GM12865 (cell line): ENCODE measurements at regions not wholly inside any gene's neighbourhood (a gene's known extent, or its start where the extent isn't known, plus 50 kb on each side); places are given as distances from the start of the nearest gene placed in this dataset.
"Not testable (repeated sequence)": the region's sequence is repeated elsewhere in the genome, so short reads cannot be mapped to it uniquely, and the experiment has no call there.

Experiments used
- DNase-seq: peaks from one replicate; pipeline ENCODE4 v3.0.0; 2010; ENCODE audit warnings: low read depth
- H3K4me3 ChIP-seq: 2 replicates; pipeline ENCODE4 v1.5.1; 2011; ENCODE audit warnings: mild to moderate bottlenecking, low read depth, low read length, control low read depth
- TF ChIP-seq, protein P1 (sequence below): IDR thresholded peaks from 2 replicates; pipeline ENCODE4 v1.5.1; 2011; ENCODE audit warnings: low read length, control low read depth, low read depth, inconsistent platforms; ENCODE audit not compliant: insufficient read depth; ENCODE audit errors: missing control alignments

DNA sequence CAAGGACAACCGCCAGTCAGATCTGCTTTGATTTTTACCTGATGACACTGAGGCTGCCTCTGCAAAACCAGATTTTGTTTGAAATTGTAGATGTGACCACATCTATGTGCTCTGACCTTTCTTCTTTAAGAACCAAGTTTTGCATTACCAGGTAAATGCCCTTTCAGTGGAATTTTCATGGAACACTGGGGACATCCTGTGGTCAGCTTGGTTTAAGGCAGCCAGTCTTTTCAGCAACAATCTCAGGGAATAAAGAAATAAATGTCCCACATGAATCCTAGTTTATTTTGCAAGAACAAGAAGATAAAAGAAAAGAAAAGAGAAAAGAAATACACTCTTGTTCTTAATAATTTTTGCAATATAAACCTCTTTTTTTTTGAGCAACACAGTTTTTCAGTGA is 90.6 kb downstream of the POU3F3 start:
- DNase-seq = no peak
- no peak overlapping the region for H3K4me3 ChIP-seq
- TF ChIP-seq, protein P1, sequence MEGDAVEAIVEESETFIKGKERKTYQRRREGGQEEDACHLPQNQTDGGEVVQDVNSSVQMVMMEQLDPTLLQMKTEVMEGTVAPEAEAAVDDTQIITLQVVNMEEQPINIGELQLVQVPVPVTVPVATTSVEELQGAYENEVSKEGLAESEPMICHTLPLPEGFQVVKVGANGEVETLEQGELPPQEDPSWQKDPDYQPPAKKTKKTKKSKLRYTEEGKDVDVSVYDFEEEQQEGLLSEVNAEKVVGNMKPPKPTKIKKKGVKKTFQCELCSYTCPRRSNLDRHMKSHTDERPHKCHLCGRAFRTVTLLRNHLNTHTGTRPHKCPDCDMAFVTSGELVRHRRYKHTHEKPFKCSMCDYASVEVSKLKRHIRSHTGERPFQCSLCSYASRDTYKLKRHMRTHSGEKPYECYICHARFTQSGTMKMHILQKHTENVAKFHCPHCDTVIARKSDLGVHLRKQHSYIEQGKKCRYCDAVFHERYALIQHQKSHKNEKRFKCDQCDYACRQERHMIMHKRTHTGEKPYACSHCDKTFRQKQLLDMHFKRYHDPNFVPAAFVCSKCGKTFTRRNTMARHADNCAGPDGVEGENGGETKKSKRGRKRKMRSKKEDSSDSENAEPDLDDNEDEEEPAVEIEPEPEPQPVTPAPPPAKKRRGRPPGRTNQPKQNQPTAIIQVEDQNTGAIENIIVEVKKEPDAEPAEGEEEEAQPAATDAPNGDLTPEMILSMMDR = no peak

DNA sequence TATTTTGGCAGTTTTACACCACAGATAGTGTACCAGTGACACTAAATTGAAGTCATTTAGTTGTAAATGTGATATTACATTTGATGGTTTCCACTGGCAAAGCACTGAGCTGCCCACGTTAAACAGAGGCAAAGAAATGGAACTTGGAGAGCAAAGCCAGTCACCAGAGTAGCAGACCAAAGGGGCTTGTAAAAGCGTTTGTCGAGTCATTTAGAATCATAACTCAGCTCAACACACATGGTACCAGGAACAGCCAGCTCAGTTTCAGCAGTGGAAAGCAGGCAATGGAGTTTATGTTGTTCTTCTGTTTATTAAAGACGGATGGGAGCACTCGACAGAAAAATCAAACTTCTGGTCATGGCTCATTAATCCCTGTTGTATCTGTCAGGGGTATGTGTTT is 91.2 kb downstream of the POU3F3 start:
- H3K4me3 ChIP-seq = no peak overlapping the region
- TF ChIP-seq, protein P1 = no peak
- DNase-seq = no peak

DNA sequence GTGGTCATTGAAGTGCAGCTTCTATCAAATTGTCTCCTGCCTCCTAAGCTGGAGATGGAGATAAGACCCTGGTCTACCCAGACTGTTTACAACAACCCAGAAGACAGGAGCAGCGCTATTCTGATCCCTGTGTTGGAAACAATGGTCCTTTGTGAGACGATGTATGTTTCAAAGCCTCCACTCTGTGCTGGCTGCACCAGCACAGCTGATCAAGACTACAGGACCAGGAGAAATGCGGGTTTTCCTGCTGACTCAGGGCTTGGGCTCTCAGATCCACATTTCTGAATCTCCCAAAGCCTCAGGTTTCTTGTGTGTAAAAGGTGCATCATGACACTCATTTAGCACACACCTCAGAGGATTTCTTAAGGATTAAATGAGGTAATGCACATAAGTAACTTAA is 92.0 kb downstream of the POU3F3 start:
- H3K4me3 ChIP-seq = no peak overlapping the region
- no peak for DNase-seq
- TF ChIP-seq, protein P1 = no peak

DNA sequence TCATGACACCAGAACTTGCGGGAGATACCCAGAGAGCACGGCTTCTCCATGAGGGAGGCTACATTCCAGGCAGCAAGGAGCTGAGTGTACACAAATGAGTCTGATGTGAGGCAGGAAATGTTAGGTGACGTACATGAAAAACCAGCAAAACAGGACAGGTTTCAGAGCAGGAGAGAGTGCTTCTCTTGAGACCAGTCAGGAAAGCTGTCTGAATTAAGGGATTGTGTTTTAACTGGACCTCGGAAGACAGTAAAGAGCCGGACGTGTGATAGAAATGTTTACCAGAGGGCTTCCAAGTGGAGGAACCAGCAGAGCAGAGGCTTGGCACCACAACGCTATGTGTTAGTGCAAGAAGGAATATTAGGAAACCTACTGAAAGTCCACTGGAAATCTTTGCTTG is 90.4 kb upstream of the MRPS9 start:
- H3K4me3 ChIP-seq, DNase-seq: not testable (repeated sequence)

DNA sequence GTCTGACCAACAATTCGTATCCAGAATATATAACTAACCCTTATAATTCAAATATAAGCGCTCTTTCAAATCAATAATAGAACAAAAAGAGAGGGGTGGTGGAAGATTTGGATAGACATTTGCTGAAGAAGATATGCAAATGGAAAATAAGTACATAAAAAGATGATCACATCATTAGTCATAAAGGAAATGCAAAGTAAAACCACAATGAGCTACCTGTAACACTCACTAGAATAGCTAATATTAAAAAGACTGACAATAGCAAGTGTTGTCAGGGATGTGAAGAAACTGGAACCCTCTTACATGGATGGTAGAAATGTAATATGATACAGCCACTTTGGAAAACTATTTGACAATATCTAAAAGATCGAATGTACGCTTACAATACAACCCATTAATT is 84.9 kb upstream of the MRPS9 start:
- DNase-seq = no peak
- TF ChIP-seq, protein P1 = no peak

DNA sequence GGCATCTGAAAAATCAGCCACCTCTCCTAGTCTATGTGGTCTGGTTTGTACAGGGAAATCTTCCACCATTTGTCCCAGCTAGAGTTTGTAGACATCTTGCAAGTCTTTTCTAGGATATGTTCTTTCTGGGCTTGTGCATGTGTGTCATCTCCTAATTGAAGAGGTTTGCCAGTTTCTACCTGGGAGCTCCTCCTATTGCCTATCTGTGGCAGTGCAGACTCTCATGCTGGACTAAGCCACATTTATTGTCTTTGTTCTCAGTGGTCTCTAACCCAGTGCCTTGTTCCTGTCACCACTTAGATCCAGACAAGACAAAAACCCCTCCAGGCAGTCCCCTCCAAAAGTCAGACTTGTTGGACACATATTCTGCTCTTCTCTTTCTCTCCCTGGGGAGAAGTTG is 72.0 kb upstream of the MRPS9 start:
- DNase-seq = no peak
- H3K4me3 ChIP-seq = no peak overlapping the region
- TF ChIP-seq, protein P1 = no peak

More for the DNA sequence above, 84.9 kb upstream of the MRPS9 start:
- H3K4me3 ChIP-seq = no peak overlapping the region

DNA sequence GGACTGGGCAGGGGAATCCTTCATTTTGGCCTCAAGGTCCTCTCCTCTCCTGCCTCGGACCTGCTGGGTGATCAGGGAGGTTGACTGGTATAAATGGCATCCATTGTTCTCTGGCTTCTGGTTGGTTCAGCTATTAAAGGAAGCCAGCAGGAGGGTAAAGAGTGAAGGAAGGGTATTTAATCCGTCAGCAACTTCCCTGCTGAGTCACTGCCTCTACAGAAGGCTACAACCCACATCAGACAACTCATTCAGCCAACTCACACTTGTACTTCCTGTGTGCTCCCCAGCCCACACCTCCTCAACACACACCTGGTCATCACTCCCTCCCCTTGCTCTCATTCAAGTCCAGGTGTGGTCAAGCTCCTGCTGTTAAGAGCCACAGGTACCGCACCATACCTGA is 68.3 kb upstream of the MRPS9 start:
- no peak for DNase-seq
- H3K4me3 ChIP-seq = no peak overlapping the region
- TF ChIP-seq, protein P1 = no peak
